ENCODE measurements at regions not wholly inside any gene's neighbourhood (a gene's known extent, or its start where the extent isn't known, plus 50 kb on each side); places are given as distances from the start of the nearest gene placed in this dataset.

GRCh38 chr2:16104949-16105668 lies 164.8 kb downstream of the MYCN start:
- Histone ChIP-seq H3K79me2 (ENCODE audit: insufficient read depth, low read length) (no peaks in the 10 kb centered on the region), H3K4me3 (ENCODE audit: low read depth, low read length, poor library complexity, severe bottlenecking) (no peak overlapping the region), H2AFZ (ENCODE audit: low read length) (no peak overlapping the region), H3K9ac (ENCODE audit: low read length) (no peak overlapping the region), H3K27ac (ENCODE audit: low read depth, low read length, poor library complexity, severe bottlenecking) (no peak overlapping the region), H4K20me1 (ENCODE audit: insufficient read depth, low read length) (no peaks in the 10 kb centered on the region), H3K9me3 (ENCODE audit: low read length) (no peaks in the 10 kb centered on the region), H3F3A (ENCODE audit: insufficient read depth, low read length) (no peaks in the 10 kb centered on the region), H3K9me2 (ENCODE audit: low read depth, low read length) (no peaks in the 10 kb centered on the region), H3K36me3 (ENCODE audit: insufficient read depth, low read length) (no peaks in the 10 kb centered on the region), H3K27me3 (ENCODE audit: insufficient read depth, low read length) (no peaks in the 10 kb centered on the region), H3K4me1 (ENCODE audit: insufficient read depth, low read length, severe bottlenecking) (no peaks in the 10 kb centered on the region), H3K4me2 (ENCODE audit: low read length) (no peak overlapping the region)
- TF ChIP-seq CTCF (IDR thresholded peaks at IDR 0.05; ENCODE audit: low read length) (no peak), EZH2 (IDR thresholded peaks at IDR 0.05; ENCODE audit: borderline replicate concordance, low read length) (no peak)

- no peaks in the 10 kb centered on the region for H3F3A ChIP-seq (ENCODE audit: insufficient read depth, low read length)
- H3K79me2 ChIP-seq (ENCODE audit: insufficient read depth, low read length), result no peaks in the 10 kb centered on the region
- no peak overlapping the region for H3K4me2 ChIP-seq (ENCODE audit: low read length)
- H3K27me3 ChIP-seq (ENCODE audit: insufficient read depth, low read length), result no peaks in the 10 kb centered on the region
- H3K9me2 ChIP-seq (ENCODE audit: low read depth, low read length), result no peaks in the 10 kb centered on the region
- H3K4me3 ChIP-seq (ENCODE audit: low read depth, low read length, poor library complexity, severe bottlenecking), result no peak overlapping the region
- no peaks in the 10 kb centered on the region for H3K4me1 ChIP-seq (ENCODE audit: insufficient read depth, low read length, severe bottlenecking)
- no peak overlapping the region for H3K9ac ChIP-seq (ENCODE audit: low read length)
- no peak overlapping the region for H3K27ac ChIP-seq (ENCODE audit: low read depth, low read length, poor library complexity, severe bottlenecking)
- H3K9me3 ChIP-seq (ENCODE audit: low read length), result no peaks in the 10 kb centered on the region
- H4K20me1 ChIP-seq (ENCODE audit: insufficient read depth, low read length), result no peaks in the 10 kb centered on the region
- TF ChIP-seq CTCF (IDR thresholded peaks at IDR 0.05; ENCODE audit: low read length) (no peak), EZH2 (IDR thresholded peaks at IDR 0.05; ENCODE audit: borderline replicate concordance, low read length) (no peak)
- no peak overlapping the region for H2AFZ ChIP-seq (ENCODE audit: low read length)
- H3K36me3 ChIP-seq (ENCODE audit: insufficient read depth, low read length), result no peaks in the 10 kb centered on the region
Observed at GRCh38 chr2:16104315-16104948, 164.1 kb downstream of the MYCN start.

GRCh38 chr2:16103614-16104314 lies 163.4 kb downstream of the MYCN start:
- Histone ChIP-seq H4K20me1 (ENCODE audit: insufficient read depth, low read length) (no peaks in the 10 kb centered on the region), H3K9me3 (ENCODE audit: low read length) (no peaks in the 10 kb centered on the region), H3F3A (ENCODE audit: insufficient read depth, low read length) (no peaks in the 10 kb centered on the region), H3K4me1 (ENCODE audit: insufficient read depth, low read length, severe bottlenecking) (no peaks in the 10 kb centered on the region), H3K36me3 (ENCODE audit: insufficient read depth, low read length) (no peaks in the 10 kb centered on the region), H3K4me3 (ENCODE audit: low read depth, low read length, poor library complexity, severe bottlenecking) (no peak overlapping the region), H2AFZ (ENCODE audit: low read length) (no peak overlapping the region), H3K4me2 (ENCODE audit: low read length) (no peak overlapping the region), H3K9me2 (ENCODE audit: low read depth, low read length) (no peaks in the 10 kb centered on the region), H3K9ac (ENCODE audit: low read length) (no peak overlapping the region), H3K79me2 (ENCODE audit: insufficient read depth, low read length) (no peaks in the 10 kb centered on the region), H3K27me3 (ENCODE audit: insufficient read depth, low read length) (no peaks in the 10 kb centered on the region; the same call in 1 of the 2 replicates), H3K27ac (ENCODE audit: low read depth, low read length, poor library complexity, severe bottlenecking) (no peak overlapping the region)
- TF ChIP-seq CTCF (IDR thresholded peaks at IDR 0.05; ENCODE audit: low read length) (no peak), EZH2 (IDR thresholded peaks at IDR 0.05; ENCODE audit: borderline replicate concordance, low read length) (no peak)
